HG03159 (cell line): ENCODE measurements at regions not wholly inside any gene's neighbourhood (a gene's known extent, or its start where the extent isn't known, plus 50 kb on each side); places are given as distances from the start of the nearest gene placed in this dataset.

Source experiments
- ATAC-seq: cut with Tn5 transposase; IDR thresholded peaks from one replicate; pipeline ENCODE4 v1.9.1; 2021; ENCODE audit warnings: mild to moderate bottlenecking, moderate library complexity; ENCODE audit not compliant: unreplicated experiment

DNA sequence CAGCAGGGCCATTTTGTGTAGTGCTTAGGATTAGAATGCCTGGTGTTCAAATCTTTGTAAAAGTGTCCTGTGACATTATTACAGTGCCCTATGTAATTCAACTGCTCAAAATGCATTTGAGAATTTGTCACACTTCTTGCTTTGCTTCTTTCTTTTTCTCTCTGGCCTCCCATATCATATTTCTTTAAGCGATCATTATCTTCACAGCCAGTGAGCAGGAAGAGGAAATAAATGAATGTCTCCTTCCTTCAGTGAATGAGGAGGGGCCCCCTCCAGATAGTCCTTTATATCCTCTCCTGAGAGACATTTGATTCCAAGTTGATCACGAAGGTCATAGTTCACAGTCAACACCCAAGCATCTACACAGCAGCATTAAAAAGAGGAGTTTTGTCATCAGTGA lies 425.1 kb upstream of the NPVF start:
- ATAC-seq, result no peak

DNA sequence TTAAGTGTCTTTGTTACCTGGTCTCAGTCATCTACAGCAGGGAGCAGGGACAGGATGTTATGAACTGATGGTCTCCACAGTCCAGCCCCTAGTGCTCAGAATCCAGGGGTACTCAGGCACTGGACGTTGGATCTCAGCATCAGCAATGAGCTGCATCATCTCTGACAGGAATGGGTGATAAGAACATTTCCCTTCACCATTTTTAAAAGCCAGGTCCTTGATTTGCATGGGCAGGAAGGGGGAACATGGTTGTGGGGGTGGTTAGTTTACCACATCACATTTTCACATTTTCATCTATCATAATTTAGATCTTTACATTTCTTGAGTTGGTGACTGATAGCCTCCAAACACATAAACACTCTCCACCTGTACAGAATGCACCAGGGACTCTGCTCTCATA lies 427.8 kb upstream of the NPVF start:
- ATAC-seq, result no peak

DNA sequence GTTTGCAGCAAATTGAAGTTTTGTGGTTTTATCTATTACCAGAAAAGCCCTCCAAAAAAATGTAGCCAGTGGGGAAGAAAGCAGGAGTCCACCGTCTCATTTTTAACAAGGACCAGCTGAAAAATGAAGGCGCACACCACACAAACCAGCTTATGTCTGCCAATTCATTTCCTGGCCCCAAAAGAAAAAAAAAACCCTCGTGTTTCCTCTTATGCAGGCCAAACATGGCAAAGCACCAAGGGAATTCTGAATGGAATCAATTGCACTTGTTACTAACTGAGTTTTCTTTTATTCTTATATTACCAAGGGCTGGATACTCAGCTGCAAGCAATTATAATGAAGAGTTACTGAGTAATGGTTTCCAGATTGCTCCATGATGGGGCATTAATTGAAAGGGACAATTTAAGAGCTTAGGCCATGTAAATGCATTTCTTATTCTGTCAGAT lies 428.3 kb upstream of the NPVF start:
- no peak for ATAC-seq

DNA sequence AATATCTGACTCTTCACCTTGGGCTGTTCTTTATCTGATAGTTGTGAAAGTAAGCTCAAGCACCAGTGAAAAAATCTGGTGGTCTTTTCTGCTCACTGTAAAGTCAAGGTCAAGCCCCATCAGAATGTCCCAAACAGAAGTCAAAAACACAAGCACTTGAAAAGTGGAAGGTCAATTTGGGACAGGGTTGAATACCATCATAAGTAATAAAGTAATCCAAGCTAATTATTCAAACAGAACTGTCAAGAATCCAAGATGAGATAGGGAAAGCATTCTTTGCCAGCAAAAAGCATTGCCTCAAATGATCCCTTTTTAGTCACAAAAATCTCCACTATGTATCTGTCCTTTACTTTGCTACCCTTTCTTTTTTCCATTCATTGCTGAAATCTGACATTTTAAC lies 430.1 kb upstream of the NPVF start:
- ATAC-seq, result no peak

DNA sequence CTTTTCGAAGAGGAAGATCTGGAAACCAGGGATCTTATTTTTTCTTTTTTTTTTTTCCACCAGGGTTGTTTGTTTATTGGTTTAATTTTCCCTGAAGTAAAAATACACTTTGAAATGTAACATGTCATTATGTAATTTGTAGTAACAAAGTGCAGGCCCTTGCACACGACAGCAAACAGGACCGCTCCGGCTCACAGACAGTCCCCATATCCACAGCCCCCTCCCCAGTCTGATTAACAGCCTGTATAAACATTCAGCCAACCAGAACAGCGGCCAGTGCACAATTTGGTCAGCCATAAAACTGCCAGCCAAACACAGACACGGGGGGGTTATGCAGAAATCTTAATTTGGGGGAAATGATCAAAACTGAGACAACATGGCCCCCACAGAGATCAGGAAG lies 431.6 kb upstream of the NPVF start:
- ATAC-seq, result no peak

DNA sequence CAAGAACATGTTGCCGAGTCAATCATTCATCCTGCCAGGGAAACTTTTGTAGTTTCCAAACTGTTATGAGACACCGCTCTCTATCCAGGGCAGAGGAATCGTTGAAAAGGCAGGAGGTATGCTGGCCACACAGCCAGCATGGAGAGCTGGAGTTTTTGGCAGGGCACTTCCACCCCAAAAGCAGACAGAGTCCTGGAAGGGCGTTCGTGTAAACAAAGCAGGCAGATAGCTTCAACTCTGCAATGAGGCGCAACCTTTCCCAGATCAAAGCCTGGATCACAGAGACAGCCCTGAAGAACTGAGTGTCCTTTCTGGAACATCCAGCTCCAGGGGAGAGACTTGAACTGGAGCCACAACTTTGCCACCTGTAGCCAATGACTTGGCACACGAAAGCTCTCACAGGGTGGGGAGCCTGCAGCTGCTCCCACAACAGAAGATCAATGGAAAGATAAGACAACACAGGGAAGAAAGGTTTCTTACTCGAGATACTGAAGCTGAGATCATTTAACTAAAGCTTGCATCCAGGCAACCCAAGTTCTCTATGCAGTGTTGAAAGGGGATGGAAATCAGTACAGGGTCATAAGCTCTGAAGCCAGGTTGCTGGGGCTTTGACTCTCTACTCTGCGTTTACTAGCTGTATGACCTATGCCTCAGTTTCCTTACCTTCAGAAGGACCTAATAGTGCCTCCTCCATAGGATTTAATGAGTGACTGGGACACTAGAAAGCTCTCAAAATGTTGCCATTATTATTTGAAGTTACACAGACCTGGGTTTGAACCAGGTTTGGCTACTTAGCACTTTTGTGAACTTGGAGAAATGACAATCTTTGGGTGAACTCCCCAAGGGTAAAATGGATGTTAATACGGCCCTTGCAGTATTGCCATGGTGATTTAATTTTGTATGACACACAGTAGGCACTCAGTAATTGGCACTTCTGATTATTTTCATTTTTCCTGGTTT lies 434.8 kb upstream of the NPVF start:
- no peak for ATAC-seq

DNA sequence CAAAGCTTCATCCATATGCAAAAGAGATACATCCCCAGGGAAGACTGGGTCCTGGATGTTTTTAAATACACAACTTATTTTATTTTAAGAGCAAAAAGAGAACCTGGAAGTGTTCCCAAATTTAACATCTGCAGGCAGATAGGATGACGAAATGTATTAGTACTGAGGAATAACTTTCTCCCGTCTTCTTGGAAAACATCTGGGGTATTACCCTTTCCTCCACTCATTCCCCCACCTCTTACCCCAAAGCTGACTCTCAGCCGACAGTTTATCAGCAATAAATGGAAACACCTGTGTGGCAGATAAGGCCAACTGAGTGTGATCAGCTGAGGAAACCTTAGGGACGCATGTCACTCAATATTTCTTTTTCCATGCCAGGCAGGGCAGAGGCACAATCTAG lies 435.6 kb upstream of the NPVF start:
- ATAC-seq, result no peak

DNA sequence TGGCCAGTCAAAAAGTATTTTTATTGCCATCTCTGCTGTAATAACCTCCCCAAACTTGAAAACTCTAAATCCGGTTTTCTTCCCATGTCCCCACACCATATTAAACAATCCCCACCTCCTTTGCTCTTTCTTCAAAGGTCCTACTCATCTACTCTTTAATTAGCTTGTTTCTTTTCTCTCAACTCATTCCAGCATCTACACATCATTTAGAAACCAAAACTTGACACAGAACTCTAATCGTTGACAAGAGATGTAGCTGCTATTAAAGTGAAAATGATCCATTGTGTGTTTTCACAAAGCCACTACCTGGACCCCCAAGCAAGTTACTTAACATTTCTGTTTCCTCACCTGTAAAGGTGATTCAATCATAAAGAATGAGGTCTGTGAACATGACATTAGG lies 436.3 kb upstream of the NPVF start:
- ATAC-seq, result peak; percentile 78

DNA sequence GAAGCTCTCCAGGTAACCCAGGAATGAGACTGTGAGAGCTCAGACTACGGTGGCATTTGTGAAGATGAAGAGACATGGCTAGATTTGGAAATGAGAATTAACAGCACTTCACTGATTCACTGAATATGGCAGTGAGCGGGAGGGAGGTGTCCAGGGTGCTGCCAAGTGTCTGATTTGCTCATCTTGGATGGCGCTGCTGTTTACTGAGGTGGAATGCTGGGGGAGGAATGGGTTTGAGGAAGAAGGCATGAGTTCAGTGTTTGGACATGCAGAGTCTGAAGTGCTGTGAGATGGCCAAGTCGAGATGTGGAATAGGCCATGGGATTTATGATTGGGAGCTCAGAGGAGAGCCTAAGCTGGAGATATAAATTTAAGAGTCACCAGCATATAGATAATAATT lies 437.1 kb upstream of the NPVF start:
- no peak for ATAC-seq

DNA sequence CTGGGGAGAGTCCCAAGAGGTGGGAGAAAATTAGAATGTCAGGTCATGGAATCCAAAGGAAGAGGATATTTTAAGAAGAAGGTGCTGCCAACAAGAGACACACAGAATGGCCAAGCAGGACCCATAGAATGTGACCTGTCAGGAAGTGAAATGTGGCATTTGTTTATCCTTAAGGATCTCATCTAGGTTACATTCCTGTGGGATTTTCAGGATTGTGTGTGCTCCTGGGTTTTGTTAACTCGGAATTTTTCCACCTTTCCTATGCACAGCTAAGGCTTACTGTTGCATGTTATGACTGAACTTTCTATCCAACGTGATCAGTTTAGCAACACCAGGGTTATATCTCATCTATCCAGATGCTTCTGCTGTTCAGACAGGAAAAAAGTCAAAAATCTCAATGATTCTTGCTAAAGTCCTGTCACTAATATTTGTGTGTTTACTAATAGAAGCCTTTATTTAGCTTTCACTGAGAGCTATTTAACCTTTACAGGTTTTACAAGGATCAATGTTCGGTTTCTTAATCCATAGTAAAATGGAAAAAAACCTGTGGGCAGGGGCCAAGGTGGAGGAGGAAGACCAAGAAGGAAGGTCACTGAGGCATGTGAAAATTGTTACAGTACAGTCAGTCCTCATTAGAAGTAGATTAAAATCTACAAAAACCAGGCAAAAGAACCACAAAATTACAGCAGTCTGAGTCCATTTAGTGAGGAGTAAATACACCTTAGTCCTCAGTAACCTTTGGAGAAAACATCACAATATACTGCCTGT lies 437.8 kb upstream of the NPVF start:
- no peak for ATAC-seq

DNA sequence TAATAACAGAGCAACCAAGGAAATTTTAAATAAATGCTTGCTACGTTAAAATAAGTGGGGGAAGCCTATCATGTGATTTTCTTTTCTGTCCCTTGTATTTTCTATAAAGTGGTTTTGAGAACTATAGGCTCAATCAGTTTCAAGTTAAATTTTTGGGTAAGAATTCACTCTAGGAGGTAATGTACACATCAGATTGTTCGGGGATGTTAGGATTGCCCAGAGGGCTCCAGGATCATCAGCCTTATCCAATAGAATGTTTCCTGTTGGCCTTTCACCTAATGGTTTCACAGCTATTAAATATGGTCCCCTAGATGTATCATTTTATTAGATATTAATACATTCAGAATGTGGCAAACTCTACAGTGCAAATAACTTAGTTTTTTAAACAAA lies 438.4 kb upstream of the NPVF start:
- no peak for ATAC-seq

DNA sequence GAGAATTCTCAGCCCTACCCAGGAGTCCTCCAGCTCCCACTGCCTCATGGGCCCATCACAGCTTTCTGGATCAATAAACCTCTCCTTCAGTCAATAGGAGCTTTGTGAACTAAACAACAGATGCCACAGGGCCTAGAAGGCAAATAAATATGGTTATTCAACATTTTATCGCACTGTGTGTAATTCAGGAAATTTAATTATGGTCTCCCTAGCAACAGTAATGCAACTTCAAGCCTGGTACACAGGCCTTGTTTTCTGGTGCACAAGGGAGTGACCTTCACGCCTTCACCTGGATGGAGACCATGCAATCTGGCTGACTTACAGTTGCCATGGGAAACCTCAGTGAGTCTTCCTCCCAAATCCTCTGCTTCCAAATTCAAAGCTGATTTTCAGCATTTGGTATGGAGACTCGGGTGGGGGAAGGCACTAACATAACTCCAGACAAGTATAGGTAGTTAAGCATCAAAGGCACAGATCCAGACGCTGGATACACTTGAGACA lies 441.0 kb upstream of the NPVF start:
- no peak for ATAC-seq

DNA sequence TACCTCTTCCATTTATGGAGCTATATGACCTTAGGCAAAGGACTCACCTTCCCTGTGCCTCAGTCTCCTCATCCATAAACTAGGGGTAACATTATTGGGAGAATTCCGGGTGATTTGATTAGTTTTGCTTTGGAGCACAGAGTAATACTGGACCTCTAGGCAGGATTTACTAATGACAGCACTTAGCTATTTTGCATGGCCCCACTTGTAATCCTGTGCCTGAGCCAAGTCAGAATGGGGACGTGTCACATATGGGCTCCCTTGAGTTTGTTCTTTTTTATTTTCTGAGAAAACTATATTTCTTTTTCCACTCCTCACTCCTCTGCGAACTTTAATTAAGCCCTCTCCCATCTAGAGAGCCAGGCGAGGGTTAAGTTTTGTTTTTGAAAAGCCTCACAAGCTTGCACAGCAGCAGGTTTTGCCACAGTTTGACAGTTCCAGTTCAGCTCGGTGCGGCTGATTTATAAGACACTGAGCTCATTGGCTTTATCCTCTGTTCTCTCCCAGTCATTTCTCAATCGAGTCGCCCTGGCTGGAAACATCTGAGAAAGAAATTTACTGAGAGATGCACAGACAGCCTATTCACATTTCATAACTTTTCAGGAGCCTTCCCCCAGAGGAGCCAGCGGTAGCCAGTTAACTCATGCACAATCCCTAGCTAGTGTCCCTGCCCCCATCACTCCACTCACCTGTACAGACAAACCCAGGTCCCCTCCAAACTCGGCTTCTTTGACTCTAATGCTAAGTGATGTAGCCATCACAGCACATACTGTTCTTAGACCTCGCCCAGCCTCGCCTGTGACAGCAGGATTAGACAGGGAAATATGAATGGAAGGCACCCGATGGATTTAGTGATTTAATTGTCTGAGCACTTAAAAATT lies 441.9 kb upstream of the NPVF start:
- ATAC-seq, result no peak

DNA sequence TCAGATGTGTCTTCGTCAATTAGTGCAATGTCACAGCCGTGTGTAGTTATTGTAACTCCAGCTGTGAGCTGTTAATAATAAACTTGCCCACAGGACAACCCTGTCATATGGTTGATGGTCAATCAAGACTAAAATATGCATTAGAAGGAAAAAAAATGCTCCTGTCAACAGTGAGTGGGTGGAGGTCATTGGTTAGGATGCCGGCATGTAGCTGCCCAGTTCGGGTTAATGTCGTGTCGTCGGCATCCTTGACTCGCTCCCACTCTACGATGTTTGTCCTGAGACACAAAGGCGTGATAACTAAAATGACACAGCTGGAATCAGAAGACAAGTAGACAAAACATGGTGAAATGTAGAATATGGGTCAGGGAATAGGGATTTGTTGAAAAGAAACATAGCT lies 442.8 kb upstream of the NPVF start:
- no peak for ATAC-seq

DNA sequence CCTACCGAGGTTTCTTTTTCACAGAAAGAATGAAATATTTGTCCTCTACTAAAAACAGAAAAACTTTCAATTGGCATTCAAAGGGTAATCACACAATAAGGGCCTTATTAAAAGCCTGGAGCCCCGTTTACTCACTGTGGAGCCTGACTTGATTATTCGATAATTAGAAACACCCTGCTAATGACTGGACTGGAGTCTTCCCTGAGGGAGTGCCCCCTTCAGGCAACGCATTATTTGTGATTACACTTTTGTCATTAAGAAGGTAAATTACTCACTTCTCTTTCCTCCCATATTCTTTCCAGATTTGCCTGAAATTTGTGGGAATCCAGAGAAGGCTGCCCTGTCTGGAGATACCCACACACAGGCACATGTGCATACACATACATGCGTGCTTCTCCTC lies 444.2 kb upstream of the NPVF start:
- ATAC-seq, result no peak

DNA sequence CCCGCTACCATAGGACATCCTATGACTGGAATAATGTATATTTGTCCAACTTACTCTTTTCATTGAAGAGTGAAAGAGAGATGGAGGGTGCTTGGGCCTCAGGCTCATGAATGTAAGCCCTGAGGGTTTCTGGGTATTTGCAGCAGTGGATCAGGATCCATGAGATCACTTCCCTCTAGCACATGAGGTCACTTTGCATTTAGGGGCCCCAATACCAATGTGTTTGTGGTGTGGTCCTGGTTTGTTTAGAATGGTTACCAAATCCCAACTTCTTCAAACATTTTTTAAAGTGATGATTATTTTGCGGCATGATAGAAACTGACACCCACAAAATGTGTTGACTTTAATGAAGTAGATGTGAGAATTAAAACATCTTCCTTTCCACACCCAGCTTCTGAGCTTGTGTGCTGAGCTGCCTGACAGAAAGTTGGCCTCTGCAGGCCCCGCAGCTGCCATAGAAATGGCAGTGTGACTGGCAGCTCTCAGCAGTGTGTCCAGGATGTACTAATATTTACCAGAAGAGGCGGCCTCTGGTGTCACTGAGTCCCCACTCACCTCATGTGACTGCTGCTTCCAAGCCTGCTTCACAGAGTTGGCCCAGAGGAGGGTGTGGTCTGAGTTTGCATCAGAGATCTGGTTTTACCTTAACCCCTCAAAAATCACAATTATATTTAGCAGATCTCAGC lies 447.6 kb upstream of the NPVF start:
- no peak for ATAC-seq

DNA sequence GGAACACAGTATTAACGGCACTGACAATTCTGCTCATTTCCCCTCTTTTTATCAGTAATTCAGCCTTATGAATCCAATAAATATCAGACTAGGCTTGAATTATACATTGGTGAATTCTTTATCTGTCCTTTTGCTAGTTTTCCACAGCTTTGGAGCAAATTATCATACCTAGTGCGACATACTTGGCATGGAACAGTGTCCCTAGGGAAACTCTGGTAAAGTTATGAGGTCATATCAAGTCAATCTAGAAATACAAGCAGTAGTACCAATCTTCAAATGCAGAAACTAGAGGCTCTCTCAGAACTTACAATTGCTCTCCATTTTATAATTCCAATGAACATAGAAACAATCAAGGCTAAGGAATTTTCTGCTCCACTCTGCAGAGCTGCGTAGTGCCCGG lies 449.3 kb upstream of the NPVF start:
- no peak for ATAC-seq

DNA sequence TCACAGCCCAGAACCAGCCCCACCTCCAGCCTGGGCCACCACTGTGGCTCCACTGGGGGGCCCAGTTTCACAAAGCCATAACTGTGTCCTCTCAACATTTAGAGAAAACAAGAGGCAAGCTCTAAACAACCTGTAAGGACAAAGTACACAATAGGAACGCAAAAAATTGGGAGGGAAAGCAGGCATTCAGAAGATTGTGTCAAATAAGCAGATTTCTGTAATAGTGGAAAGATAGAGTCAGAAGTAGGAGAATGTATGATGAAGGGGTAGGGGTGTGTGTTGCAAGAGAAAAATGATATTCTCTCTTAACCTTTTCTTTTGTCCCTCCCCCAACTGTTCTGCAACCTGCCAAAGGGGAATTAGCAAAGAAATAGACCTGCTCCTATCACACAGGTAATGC lies 449.9 kb upstream of the NPVF start:
- no peak for ATAC-seq

DNA sequence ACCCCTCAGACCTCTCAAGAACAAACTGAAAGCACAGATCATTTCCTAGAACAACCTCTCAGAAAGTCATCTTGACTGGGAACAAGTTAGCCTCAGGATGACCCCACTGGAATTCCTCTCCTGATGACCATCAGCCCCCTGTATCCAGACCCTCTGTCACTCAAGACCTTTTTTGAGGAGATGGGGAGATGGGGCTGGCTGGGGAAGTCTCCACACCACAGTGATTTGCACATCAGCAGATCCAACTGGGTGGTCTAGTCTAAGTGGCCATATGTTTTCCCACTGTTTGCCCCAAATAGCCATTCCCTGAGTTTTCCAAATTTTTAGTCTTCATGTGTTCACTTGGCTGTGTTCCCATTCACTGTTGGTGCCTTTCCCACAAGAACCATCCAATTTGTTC lies 452.4 kb upstream of the NPVF start:
- no peak for ATAC-seq

DNA sequence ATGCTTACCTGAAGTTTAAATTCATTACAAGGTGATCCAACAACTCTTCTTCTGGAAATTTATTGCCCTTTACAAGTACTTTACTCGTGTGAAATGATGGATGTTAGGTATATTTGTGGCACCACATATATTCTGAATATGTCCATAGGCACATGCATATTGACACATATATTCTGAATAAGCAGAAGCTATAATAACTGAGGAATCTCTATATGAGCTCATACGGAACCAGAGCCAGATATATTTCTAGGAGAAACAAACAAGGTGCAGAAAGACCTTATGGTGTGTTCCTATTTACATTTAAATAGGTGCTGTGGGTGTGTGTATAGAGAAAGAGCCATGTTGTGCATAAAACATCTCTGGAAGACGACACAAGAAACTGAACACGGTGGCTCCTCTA lies 456.1 kb upstream of the NPVF start:
- ATAC-seq, result no peak
